ENCODE measurements at regions not wholly inside any gene's neighbourhood (a gene's known extent, or its start where the extent isn't known, plus 50 kb on each side); places are given as distances from the start of the nearest gene placed in this dataset.

DNA sequence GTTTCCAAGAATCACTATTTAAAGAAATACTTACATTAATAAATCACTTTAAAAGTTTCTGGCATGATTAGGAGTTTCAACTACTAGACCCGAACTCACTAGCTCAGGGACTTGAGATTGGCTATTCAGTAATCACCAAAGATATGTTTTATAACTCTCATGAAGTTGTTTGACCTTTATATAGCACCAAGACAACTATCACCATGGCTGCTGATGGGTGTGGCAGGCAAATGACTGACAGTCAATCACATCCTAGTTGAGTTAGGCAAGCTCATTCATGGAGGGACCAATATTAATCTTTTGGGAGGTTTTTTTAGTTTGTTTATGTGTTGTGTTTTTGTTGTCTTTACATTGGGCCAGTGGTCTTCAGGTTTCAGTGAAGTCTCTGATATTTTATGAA is 376.3 kb upstream of the C1orf87 start:
- no peak for TF ChIP-seq YY1 (IDR thresholded peaks at IDR 0.05; ENCODE audit: insufficient read depth, insufficient read length)
- TF ChIP-seq SUZ12 (IDR thresholded peaks at IDR 0.05; ENCODE audit: extremely low read depth, insufficient read depth, insufficient read length): no peak
- TF ChIP-seq ZNF274 (IDR thresholded peaks at IDR 0.05; ENCODE audit: low read depth, low read length): no peak
